Smooth muscle cell (in vitro differentiated cells): ENCODE measurements at regions not wholly inside any gene's neighbourhood (a gene's known extent, or its start where the extent isn't known, plus 50 kb on each side); places are given as distances from the start of the nearest gene placed in this dataset.
"Not testable (repeated sequence)": the region's sequence is repeated elsewhere in the genome, so short reads cannot be mapped to it uniquely, and the experiment has no call there.

ENCODE experiments used
- DNase-seq: peaks from one replicate; lab custom pipeline; 2025; ENCODE audit not compliant: unreplicated experiment; lab: John Stamatoyannopoulos, UW
- H2AFZ ChIP-seq: fragments of 200-600 bp; sonication (generic); 2 replicates; pipeline ENCODE4 v1.6.0; 2016; ENCODE audit warnings: antibody characterized with exemption, low read depth, mild to moderate bottlenecking
- H3F3A ChIP-seq: fragments of 200-600 bp; sonication (generic); 2 replicates; pipeline ENCODE4 v1.6.0; 2017; ENCODE audit warnings: antibody characterized with exemption, low read depth
- H3K27ac ChIP-seq: fragments of 200-600 bp; sonication (generic); 2 replicates; pipeline ENCODE4 v1.5.1; 2016; ENCODE audit warnings: low read depth, mild to moderate bottlenecking
- H3K27me3 ChIP-seq: fragments of 200-600 bp; sonication (generic); 2 replicates; pipeline ENCODE4 v1.6.1; 2016; ENCODE audit warnings: low read depth, mild to moderate bottlenecking
- H3K36me3 ChIP-seq: fragments of 200-600 bp; sonication (generic); 2 replicates; pipeline ENCODE4 v1.5.1; 2016; ENCODE audit warnings: low read depth
- H3K4me1 ChIP-seq: fragments of 200-600 bp; sonication (generic); 2 replicates; pipeline ENCODE4 v1.5.1; 2016; ENCODE audit warnings: low read depth
- H3K4me2 ChIP-seq: fragments of 200-600 bp; sonication (generic); 2 replicates; pipeline ENCODE4 v1.6.0; 2016; ENCODE audit warnings: mild to moderate bottlenecking
- H3K4me3 ChIP-seq: fragments of 200-600 bp; sonication (generic); 2 replicates; pipeline ENCODE4 v1.5.1; 2016; ENCODE audit warnings: mild to moderate bottlenecking
- H3K79me2 ChIP-seq: fragments of 200-600 bp; sonication (generic); 2 replicates; pipeline ENCODE4 v1.6.0; 2016; ENCODE audit warnings: low read depth, mild to moderate bottlenecking
- H3K9ac ChIP-seq: fragments of 200-600 bp; sonication (generic); 2 replicates; pipeline ENCODE4 v1.6.0; 2016; ENCODE audit warnings: low read depth
- H3K9me3 ChIP-seq: fragments of 200-600 bp; sonication (generic); replicated peaks from 2 replicates; pipeline ENCODE4 v1.5.1; 2016; ENCODE audit warnings: low read depth
- H4K20me1 ChIP-seq: fragments of 200-600 bp; sonication (generic); 2 replicates; pipeline ENCODE4 v1.6.0; 2016; ENCODE audit warnings: low read depth
- WGBS: methylation state at CpG from one replicate; pipeline ENCODE4 v1.1.7; 2016; ENCODE audit warnings: low lambda C conversion rate; 5-methylcytosine and 5-hydroxymethylcytosine counted together
- TF ChIP-seq, protein P1 (sequence below): fragments of 200-600 bp; sonication (generic); IDR thresholded peaks from 2 replicates; pipeline ENCODE4 v1.5.1; 2017; ENCODE audit warnings: borderline replicate concordance, mild to moderate bottlenecking, antibody characterized with exemption; ENCODE audit not compliant: insufficient read depth, poor library complexity, severe bottlenecking

GRCh38 chr16:29146266-29146665 is 161.4 kb downstream of the LAT start:
- 100% methylated on average over 3 of the region's 15 CpGs for WGBS
- TF ChIP-seq, protein P1, sequence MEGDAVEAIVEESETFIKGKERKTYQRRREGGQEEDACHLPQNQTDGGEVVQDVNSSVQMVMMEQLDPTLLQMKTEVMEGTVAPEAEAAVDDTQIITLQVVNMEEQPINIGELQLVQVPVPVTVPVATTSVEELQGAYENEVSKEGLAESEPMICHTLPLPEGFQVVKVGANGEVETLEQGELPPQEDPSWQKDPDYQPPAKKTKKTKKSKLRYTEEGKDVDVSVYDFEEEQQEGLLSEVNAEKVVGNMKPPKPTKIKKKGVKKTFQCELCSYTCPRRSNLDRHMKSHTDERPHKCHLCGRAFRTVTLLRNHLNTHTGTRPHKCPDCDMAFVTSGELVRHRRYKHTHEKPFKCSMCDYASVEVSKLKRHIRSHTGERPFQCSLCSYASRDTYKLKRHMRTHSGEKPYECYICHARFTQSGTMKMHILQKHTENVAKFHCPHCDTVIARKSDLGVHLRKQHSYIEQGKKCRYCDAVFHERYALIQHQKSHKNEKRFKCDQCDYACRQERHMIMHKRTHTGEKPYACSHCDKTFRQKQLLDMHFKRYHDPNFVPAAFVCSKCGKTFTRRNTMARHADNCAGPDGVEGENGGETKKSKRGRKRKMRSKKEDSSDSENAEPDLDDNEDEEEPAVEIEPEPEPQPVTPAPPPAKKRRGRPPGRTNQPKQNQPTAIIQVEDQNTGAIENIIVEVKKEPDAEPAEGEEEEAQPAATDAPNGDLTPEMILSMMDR: no peak
- H3K9me3 ChIP-seq: no peaks in the 10 kb centered on the region
- H3K27me3 ChIP-seq: no peaks in the 10 kb centered on the region
- no peak overlapping the region for H2AFZ ChIP-seq
- DNase-seq: no peak
- H3K79me2 ChIP-seq: no peaks in the 10 kb centered on the region
- H3F3A ChIP-seq: no peaks in the 10 kb centered on the region
- no peak overlapping the region for H3K9ac ChIP-seq
- no peak overlapping the region for H3K4me2 ChIP-seq
- no peak overlapping the region for H3K27ac ChIP-seq
- H3K36me3 ChIP-seq: no peaks in the 10 kb centered on the region
- H4K20me1 ChIP-seq: no peaks in the 10 kb centered on the region
- H3K4me1 ChIP-seq: no peaks in the 10 kb centered on the region
- H3K4me3 ChIP-seq: no peak overlapping the region

GRCh38 chr16:29145486-29146225 is 160.8 kb downstream of the LAT start:
- not testable (repeated sequence) for DNase-seq, H3K79me2 ChIP-seq, H3K27me3 ChIP-seq, H3F3A ChIP-seq, H2AFZ ChIP-seq, H4K20me1 ChIP-seq, H3K4me3 ChIP-seq, H3K9me3 ChIP-seq, H3K27ac ChIP-seq, H3K36me3 ChIP-seq, H3K9ac ChIP-seq, H3K4me1 ChIP-seq, H3K4me2 ChIP-seq
- WGBS: 71% methylated on average over 15 of the region's 15 CpGs

- WGBS: 92% methylated on average over 10 of the region's 12 CpGs
- H3K9ac ChIP-seq, H4K20me1 ChIP-seq, H3K4me2 ChIP-seq, H3K4me3 ChIP-seq, H3K79me2 ChIP-seq, H3K36me3 ChIP-seq, DNase-seq, H3K9me3 ChIP-seq, H3F3A ChIP-seq, H2AFZ ChIP-seq, H3K27me3 ChIP-seq, H3K4me1 ChIP-seq, H3K27ac ChIP-seq: not testable (repeated sequence)
Measured at GRCh38 chr16:29145086-29145485, 160.2 kb downstream of the LAT start.

- H3K36me3 ChIP-seq, H3K4me2 ChIP-seq, H3K27me3 ChIP-seq, H3F3A ChIP-seq, H3K79me2 ChIP-seq, H3K4me3 ChIP-seq, H2AFZ ChIP-seq, H3K4me1 ChIP-seq, H3K9ac ChIP-seq, H4K20me1 ChIP-seq, DNase-seq, H3K27ac ChIP-seq, H3K9me3 ChIP-seq: not testable (repeated sequence)
- 90% methylated on average over 15 of the region's 15 CpGs for WGBS
Measured at GRCh38 chr16:29144669-29145062, 159.8 kb downstream of the LAT start.

DNA sequence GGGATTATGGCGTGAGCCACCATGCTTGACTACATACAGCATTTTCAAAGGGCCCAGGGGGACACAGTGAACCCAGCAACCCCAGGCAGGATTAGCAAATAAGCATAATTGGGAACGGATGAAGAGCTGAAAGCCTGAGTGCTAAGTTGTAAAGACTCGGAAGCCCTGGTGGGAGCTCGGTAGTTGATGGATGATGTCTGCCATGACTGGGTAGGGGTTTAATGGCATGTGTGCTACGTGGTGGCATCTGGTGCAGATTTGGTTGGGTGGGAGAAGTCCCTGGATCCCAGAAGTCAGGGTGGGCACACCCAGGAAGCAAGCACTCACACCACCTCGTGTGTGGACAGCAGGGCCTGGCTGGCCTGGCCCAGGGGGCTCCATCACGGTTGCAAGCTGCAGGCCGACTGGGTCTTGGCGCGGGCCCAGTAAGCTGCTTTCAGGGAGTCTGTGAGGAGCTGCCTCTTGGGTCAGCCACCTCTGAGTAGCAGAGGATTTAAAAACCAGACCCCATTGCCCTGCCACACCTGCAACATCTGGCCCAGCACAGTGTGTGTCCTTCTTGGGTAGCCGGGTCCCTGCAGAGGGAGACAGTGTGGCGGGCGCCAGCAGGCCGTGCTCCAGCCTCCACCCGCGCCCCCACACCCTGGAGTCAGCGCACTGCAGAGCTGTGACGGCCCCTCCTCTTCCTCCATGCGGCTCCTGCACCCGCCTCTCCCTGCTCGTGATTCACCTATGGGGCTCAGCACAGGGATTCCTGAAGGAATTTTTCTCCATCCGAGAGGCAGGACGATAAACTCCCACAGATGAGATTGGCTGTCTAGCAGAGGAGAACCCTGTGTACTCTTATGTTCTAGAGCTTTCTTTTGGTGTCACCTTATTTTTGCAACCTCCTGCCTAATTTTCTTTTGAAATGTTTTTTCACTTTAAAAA is 159.2 kb downstream of the LAT start:
- not testable (repeated sequence) for DNase-seq, H3K9ac ChIP-seq
- 91% methylated on average over 22 of the region's 23 CpGs for WGBS

GRCh38 chr16:29142506-29142905 is 157.7 kb downstream of the LAT start:
- not testable (repeated sequence) for DNase-seq, H3K9ac ChIP-seq, H4K20me1 ChIP-seq, H3K4me2 ChIP-seq, H2AFZ ChIP-seq, H3K9me3 ChIP-seq, H3K79me2 ChIP-seq, H3K4me3 ChIP-seq, H3K4me1 ChIP-seq, H3K36me3 ChIP-seq, H3K27ac ChIP-seq, H3K27me3 ChIP-seq, H3F3A ChIP-seq
- 86% methylated on average over 14 of the region's 14 CpGs for WGBS

More for the DNA sequence above, 159.2 kb downstream of the LAT start:
- H3K36me3 ChIP-seq, H3K9me3 ChIP-seq, H3F3A ChIP-seq, H3K4me1 ChIP-seq, H3K79me2 ChIP-seq, H3K27ac ChIP-seq, H3K4me3 ChIP-seq, H2AFZ ChIP-seq, H4K20me1 ChIP-seq, H3K27me3 ChIP-seq, H3K4me2 ChIP-seq: not testable (repeated sequence)
